HG03378 (cell line): ENCODE measurements at regions not wholly inside any gene's neighbourhood (a gene's known extent, or its start where the extent isn't known, plus 50 kb on each side); places are given as distances from the start of the nearest gene placed in this dataset.

ENCODE experiments used
- ATAC-seq: cut with Tn5 transposase; IDR thresholded peaks from one replicate; pipeline ENCODE4 v1.9.1; 2021; ENCODE audit warnings: mild to moderate bottlenecking, moderate library complexity; ENCODE audit not compliant: unreplicated experiment

DNA sequence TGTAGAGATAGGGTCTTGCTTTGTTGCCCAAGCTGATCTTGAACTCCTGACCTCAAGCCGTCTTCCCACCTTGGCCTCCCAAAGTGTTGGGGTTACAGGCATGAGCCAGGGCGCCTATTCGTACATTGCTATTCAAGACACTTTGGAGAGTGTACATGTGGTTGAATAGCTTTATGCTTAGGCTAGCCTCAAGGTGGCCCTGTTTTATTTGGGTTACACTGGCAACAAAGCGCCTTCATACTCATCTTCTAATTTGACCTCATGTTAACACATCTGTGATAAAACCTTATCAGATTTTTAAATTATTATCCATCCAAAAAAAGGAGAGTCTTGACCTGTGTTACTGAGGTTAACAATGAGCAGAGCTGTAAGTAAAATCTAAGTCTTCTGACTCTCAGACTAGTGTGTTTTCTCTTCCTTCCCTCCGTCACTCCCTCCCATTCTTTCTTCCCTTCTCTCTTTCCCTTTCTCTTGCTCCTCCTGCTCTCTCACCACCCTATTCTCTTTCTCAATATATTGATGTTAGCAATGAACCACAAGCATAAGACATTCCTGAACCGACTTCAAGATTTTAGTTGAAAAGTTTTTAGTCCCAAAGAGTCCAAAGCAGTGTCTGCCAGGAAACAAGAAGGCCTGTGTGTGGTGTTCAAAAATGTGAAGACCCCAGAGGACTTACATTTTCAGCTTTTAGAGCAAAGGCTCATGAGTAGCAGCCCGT is 603.7 kb upstream of the CFAP20DC start:
- ATAC-seq = no peak

DNA sequence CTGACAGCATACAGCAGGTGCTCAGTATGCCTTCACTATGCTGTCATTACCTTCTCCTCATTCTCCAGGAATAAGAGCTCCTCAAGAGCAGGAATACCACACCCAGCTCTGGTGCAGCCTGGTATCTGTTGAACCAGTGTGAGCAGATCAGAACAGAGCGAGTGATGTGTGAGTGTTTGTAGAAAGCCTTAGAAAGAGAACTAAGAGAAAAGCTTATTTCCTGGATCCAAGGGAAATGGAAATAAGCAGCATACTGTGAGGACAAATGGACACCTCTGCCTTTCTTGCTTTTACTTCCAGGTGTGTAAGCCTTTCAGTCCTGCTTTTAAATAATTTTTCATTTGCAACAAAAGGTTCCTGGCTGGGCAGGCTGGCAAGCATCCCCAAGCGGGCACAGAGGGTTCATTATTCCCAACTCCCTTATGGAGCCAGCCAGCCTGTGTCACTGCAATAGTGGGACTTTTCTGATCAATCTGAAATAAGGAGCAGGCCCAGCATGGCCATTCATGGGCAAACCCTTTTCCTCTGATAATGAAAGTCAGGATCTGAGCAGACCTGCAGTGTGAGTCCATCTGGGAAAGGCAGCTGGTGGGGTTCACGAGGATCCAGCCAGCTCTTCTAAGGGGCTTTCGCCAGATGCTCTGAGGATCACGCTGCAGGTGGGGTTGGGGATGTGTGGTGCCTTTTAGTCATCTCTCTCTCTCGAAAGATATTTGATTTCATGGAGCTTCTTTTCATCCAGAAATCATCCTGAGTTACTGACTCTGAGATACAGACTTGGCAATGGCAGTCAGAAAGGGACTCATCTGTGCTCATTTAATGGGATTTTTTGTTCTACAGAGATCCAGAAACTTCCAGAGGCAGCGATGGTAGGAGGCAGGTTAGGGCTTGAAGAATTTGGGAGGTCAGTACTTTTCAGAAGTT is 594.9 kb upstream of the CFAP20DC start:
- ATAC-seq = no peak

DNA sequence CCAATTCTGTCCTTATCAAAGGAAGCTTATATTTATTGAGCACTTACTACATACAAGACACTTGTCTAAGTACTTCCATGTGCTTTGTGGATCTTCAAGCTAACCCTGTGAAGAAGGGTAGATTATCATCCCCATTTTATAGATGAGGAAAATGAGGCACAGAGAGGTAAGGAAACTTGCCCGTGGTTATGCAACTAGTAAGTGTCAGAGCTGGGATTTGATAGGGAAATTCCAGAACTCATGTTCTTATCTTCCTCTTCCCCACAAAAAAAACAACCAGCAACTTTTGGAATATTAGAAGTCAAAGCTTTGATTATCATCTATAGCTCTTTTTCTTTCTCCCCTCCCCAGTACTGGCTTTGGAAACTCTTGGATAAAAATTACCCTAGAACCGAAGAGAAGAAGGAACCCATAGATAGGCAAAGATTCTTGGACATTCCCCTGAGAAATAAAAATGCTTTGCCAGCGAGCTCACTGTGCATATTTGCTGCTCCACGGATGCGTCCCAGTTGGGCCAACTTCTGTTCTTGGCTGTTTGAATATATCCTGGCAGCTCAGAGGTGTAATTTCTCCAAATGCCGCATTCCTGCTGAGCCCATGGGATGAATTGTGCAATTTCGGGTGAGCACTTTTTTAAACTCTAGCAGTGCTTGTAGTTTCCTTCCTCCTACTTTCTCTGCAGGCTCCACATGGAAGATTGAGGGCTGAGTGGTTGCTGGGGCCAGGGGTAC is 591.5 kb upstream of the CFAP20DC start:
- ATAC-seq = no peak

DNA sequence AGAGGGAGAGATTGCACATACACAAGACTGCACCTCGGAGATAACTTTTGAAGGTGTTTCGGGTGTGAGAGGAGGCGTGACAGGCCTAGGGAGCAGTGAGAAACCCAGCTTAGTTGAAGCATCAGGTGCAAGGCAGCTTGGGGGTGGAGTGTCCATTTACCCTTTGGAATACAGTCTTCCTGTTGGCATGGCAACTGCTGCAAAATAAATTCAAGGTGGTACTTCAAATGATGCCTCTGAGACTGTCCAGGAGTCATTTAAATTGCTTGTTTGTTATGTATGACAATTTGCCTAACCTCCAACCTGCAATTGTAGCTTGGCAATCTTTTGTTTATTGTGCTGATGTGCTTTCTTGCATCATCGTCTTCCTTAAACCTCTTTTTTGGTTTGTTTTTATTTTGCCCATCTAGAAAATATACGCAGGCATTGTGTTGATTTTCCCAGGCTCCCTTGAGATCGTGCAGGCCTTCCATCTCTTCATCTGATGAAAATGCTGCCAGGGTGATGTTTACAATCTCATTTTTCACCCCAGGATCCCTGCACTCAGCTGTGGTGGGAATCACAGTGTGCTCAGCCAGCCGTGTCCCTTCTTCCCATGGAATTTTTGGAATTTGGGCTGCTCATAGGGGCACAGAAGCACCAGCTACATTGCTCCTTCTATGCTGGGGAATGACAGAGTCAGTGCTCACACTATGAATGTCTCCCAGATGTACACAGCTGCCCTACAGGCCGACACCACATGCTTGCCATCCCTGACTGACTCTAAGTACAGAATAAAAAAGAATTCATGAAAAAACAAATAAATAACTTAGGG is 583.1 kb upstream of the CFAP20DC start:
- ATAC-seq = no peak

DNA sequence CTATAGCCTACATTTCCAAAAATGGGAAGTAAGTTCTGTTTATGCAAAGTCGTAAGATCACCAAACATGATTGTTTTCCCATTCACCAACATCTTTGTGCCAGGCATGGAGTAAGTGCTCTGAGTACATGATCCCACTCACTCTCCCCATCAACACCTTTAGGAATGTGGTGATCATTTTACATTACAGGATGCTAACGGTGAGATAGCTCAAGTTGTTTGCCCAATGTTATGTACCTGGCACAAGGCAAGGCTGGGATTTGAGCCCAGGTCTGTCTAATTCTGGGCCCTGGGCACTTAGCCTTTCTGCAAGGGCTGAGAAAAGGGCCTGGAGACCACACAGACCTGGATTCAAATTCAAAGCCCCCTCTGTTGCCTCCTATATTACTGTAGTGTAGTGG is 581.7 kb upstream of the CFAP20DC start:
- no peak for ATAC-seq

DNA sequence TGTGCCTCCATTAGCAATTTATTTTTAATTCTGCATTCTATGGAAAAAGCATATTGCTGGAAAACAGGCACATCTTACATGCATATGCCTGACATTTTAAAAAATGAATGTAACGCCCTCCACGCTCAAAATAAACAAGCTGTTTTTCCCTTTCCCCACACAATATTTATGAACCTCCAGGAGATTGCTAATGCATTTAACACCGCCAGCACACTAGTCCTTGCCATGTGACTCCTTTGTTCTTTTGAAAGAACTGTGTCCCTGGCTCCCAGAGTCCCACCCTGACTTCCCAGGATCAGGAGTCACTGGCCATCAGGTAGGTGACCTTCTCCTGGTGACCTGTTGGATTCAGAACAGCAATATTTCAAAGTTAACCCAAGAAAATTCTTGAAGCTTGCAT is 571.2 kb upstream of the CFAP20DC start:
- ATAC-seq = no peak

DNA sequence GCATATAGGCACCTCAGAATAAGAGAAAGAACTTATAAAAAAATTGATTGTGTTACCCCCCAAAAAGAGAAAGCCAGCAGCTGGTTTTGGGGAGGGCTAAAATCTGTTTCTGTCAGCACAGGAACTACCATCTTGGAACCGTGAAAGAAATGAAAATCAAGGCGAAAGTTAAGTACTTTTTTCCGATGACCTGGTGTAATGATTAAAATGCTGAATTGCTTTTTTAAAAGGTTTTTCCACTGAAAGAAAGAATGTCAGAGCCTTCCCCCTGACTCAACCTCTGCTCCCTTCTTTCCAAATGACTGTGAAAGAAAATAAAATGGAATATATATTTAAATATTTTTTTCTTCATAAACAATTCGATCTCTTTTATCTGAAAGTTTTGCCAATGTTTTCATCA is 570.5 kb upstream of the CFAP20DC start:
- ATAC-seq = no peak

DNA sequence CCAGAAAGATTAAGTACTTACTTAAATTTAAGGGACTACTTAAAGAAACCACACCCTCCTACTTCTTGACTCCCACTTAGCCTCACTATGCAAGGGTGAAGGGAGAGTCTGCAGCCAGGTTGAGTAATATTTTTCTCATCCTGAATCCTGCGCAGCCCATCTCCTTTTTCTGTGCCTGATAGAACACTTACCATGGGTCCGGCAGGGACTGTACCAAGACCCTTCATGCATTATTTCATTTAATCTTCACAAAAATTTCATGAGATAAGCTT is 562.6 kb upstream of the CFAP20DC start:
- ATAC-seq = no peak

DNA sequence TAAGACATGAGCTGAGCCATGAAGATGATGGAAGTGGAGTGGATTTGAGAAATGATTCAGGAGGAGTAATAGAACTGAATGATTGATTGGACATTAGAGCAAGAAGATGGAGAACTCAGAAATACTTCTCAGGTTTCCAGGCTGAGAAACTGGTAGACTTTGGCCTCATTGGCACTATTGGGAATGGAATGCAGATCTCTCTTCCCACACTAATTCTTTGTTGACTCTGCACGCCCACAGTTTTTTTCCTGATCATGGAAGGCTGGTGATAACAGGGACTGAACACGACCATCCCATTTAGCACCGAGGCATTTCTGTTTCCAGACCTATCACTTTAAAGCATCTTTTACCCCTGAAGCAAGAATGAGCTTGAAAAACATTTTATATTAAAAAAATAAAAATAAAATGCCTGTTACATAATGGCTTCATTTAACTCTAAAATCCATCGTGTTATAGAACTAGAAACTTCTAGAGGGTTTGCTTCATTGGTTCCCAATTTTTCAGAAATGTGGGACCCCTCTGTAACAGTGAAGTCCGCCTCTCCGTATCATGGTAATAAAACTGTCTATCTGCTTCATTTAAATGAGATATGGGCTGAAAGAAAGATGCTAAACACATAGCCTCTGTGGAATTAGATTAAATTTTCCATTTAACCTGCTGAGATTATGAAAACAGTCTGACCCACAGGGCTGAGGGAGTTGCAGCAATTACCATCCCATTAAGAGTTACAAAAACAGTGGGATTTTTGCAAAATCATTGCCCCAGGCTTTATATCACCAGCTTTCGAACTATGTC is 562.0 kb upstream of the CFAP20DC start:
- no peak for ATAC-seq

DNA sequence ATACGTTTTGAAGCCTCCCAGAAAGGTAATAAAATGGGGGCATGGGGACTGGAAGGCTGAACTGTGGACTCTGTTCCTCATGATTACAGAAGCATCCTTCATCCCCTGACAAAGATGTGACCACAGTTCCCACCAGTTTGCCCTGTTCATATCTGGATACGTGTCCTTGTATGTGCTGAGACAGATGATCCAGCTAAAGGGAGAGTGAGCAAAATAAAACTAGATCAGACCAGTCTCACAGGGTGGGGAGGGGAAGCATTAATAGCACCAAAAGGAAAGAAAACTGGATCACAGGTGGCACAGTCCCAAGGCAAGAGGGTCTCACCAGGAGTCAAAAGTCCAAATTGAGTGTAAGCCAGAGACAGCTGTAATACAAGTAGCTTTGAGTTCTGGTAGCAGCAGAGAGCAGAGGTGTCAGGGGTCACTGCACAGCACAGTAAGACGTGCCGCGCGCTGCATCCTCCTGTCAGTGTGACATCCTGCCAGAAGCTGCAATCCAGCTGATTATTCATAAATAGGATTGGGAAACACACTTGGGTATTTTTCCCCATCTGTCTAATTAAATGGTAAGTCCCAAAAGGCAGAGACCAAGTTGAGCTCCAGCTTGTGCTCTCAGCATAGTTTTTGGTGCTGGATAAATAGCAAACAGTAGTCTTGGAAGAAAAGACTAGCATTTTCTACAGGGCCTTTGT is 560.0 kb upstream of the CFAP20DC start:
- ATAC-seq = no peak

DNA sequence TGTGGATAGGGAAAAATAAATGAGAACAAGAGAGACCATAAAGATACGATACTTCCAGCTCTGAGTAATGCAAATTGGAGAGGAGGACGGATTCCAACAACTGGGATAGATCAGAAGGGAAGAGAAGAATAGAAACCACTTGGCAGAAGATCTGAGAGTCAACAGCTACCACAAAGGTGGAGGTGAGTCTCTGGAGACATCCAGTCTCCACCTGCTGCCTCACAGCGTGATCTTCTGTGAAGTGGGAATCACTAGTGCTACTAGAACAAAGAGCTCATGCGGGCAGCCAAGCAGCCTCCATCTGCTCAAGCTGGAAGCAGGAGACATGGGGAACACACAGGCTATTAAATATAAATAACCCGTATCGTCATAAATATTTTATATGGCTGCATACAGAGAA is 558.5 kb upstream of the CFAP20DC start:
- no peak for ATAC-seq

DNA sequence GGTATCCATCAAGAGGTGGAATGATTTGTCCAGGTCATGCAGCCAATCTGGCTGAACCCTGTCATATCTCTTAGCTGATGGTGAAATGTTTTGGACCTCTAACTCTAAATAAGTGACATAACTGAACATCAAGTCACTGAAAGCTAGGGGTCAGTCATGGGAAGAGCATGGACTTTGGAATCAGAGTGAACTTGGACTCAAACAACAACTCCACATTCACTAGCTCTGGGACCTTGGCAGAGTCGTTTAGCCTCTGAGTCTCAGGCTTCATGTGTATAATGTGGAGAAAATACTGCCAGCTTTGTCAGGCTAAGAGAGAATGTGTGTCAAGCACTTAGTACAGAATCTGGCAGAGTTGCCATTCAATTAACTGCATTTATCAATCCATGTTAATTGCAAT is 557.8 kb upstream of the CFAP20DC start:
- no peak for ATAC-seq

DNA sequence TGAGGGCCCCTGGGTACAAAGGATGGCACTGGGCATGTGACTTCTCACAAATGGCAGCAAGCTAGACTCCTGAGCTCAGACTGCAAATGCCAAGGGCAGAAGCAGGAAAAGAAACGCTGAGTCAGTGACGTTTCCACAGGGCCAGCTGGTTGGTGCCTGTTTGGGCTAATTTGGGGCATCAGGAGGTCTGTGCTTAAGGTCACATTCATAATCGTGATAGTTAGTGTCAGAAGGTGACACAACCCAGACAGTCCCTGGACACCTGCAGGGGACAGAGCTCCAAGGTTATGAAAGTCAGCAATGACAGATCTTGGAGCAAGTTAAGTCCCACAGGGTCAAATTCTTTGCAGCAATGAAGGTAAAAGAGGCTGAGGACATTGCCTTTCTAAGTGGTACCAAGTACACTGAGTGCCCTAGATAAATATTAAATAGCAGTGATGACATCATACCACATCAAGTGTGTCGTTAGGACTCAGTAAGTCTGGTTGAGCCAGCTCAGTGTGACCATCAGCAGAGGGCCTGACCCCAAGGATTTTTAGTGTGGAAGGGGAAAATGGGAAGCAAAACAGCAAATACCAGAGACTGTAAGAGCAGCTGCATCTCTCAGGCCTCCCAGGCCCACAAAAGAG is 556.9 kb upstream of the CFAP20DC start:
- ATAC-seq = no peak

DNA sequence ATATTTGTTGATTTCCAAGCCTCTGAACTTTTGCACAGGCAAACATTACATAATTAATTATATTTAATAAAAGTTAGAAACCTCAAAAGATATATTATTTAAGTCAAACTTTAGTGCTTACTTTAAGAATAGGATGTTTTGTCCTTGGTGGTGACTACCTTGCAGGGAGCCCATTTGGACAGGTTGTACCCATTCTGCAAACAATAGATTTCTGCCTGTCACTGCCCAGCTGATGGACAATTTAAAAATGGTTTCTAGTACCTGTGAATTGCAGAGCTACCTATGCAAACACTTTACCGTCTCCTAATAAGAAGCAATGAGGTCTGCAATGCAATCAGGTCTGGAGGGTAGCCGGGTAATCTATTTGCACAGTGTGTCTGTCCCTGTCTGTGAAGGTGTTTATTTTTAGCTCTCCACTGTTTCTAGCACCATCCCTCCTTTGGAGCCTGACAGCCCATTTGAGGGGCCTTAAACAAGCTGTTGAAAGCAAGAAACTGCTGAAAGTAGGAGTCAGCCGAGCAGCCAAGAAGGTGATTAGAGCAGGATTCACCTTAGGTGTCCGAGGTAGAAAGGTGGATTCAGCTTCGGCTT is 556.2 kb upstream of the CFAP20DC start:
- ATAC-seq = no peak

DNA sequence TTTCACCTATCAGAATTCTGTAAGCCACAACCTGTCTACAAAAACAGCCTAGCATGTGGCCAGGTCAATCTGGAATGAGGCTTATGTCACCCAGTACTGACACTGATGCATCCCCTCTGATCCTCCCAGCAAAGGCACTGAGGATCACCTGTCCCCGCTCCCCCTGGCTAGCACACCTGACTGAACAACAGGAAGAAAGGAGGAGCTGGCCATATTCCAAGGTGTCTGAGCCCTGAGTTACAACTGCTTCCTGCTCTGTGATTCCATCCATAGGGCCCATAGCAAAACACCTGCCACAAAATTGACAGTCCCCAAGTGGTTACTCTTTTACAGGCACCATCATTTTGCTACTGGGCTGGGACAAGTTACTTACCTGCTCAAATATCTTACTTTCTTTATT is 555.5 kb upstream of the CFAP20DC start:
- ATAC-seq = no peak

DNA sequence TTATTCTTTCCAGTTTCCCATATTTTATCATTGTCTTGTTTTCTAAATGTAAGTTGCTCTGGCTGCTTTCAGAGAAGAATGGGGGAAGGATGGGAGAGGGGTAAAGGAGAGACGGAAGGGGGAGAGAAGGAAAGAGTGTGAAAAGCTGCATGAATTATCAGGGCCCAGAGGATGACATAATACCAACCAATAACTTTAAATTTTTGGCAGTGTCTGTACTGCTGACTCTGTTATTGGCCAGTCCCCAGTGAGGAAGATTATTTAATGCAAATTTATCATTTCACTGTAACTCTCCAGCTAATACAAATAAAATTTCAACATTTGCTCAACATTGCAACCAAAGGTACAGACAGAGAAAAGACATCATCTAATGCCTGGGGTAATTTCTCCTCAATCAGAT is 551.7 kb upstream of the CFAP20DC start:
- no peak for ATAC-seq

DNA sequence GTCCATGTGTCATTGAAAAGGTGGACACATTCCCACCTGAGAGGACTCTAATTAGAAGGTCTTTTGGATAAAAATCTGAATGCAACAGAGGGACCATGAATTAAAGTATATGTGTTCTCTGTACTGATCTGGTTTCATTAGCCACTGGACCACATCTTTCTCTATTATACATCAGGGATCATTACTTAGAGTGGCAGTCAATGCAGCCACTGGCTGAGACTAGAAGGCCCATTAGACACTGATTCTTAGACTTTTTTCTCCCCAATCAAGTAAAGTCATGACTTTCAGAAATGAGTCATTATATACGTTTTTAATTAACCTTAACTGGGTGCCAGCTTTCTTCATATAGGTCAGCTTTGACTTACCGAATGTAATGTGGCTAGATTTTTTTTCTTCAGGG is 550.8 kb upstream of the CFAP20DC start:
- ATAC-seq = no peak

DNA sequence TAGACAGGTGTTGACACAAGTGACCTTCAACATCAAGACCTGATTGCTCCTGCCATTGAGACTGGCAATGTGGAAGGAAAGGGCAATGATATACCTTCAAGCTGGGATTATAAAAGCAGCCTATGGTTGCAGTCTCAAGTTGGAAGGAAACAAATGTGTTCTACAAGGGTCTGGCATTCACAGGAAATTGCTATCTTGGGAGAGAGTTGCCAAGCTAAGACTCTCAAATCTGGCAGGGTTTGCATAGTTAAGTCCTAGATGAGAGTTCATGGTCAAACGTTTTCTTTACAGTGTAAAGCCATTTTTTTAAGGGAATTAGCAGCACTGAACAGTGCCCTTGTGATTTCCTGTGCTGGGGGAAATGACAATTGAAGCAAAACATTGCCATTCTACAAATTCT is 546.9 kb upstream of the CFAP20DC start:
- ATAC-seq = no peak

DNA sequence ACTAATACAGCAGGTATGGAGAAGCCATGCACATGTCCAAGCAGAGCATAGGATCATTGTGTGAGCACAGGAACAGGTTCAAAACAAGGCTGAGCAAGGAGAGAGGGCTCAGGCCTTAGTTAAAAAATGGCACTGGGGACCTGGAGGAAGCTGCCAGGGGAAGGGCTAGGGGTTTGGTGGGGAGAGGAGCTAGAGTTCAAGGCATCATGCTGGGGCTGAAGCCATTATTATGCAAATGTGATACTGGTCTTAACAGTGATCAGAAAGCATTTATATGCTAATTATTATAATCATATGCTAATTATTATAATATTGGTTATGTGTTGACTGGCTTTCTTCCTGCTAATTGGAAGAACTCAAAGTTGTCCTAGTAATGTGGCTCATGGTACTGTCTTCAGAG is 546.0 kb upstream of the CFAP20DC start:
- no peak for ATAC-seq
